Gastrocnemius medialis (tissue), 4 donors: ENCODE measurements at regions not wholly inside any gene's neighbourhood (a gene's known extent, or its start where the extent isn't known, plus 50 kb on each side); places are given as distances from the start of the nearest gene placed in this dataset.

Experiments
- ATAC-seq, 2 donors: fragments of 150-250 bp; one replicate each; pipeline ENCODE4 v1.9.1; 2016
- DNase-seq, 2 donors: peaks; one replicate each; pipeline ENCODE4 v3.0.0-alpha.2; 2019
- H3K27ac ChIP-seq, 4 donors: fragments of 200-600 bp; sonication (generic); 1 replicate in 1 of 4; 2 replicates in 3 of 4; pipeline ENCODE4 v1.5.1; 2016 to 2018; ENCODE audit warnings: mild to moderate bottlenecking in 2 of 4, moderate library complexity in 1 of 4
- H3K27me3 ChIP-seq, 3 donors: fragments of 200-600 bp; sonication (generic) in 2 of 3; 1 replicate in 1 of 3; 2 replicates in 2 of 3; pipeline versions ENCODE4 v1.5.1 to v1.6.0; 2016 to 2019; ENCODE audit warnings: mild to moderate bottlenecking in 1 of 3, moderate library complexity in 1 of 3
- H3K36me3 ChIP-seq, 2 donors: fragments of 200-600 bp; sonication (generic) in 1 of 2; one replicate each; pipeline ENCODE4 v1.5.1; 2017 to 2018
- H3K4me1 ChIP-seq, 2 donors: fragments of 200-600 bp; sonication (generic) in 1 of 2; one replicate each; pipeline ENCODE4 v1.5.1; 2016 to 2017; ENCODE audit warnings: mild to moderate bottlenecking in 2 of 2
- H3K4me3 ChIP-seq, 4 donors: fragments of 200-600 bp; sonication (generic) in 3 of 4; 1 replicate in 1 of 4; 2 replicates in 3 of 4; pipeline ENCODE4 v1.5.1; 2016 to 2019; ENCODE audit warnings: mild to moderate bottlenecking in 2 of 4
- H3K9me3 ChIP-seq, 3 donors: fragments of 200-600 bp; sonication (generic) in 2 of 3; 1 replicate in 1 of 3; 2 replicates in 2 of 3; pipeline ENCODE4 v1.5.1; 2016 to 2019
- CTCF ChIP-seq, 5 experiments: fragments of 450-650 bp in 3 of 5; fragments of 200-600 bp in 2 of 5; sonication (generic) in 2 of 5; IDR thresholded peaks in 4 of 5; conservative IDR thresholded peaks in 1 of 5; 1 replicate in 4 of 5; 2 replicates in 1 of 5; pipeline ENCODE4 v1.5.1; 2016 to 2019; ENCODE audit warnings: antibody characterized with exemption in 5 of 5, mild to moderate bottlenecking in 3 of 5, moderate library complexity in 3 of 5
- POLR2A ChIP-seq, 2 donors: fragments of 450-650 bp; IDR thresholded peaks; one replicate each; pipeline ENCODE4 v1.6.1; 2017; ENCODE audit warnings: antibody characterized with exemption in 2 of 2, mild to moderate bottlenecking in 2 of 2, moderate library complexity in 2 of 2
- in situ Hi-C, 4 donors: fragments of 200-750 bp; cut with MboI; loops; one replicate each; pipeline versions ENCODE4 v1.15.0 to v1.8.0; 2017; ENCODE audit warnings: low sequenced_read_pairs in 4 of 4
- intact Hi-C: fragments of 100-400 bp; cut with DNase I; formaldehyde crosslinking; loops from one replicate; pipeline ENCODE4 v1.15.1; 2023; ENCODE audit warnings: low total_unique reads

- in situ Hi-C loops, result no loop called here
These were observed 241.2 kb upstream of the ZFP64 start for GRCh38 chr20:52432740-52433139.

GRCh38 chr20:52429029-52429428 is 237.4 kb upstream of the ZFP64 start:
- intact Hi-C loops, result no loop called here
- H3K4me1 ChIP-seq, result no peaks in the 10 kb centered on the region

More at GRCh38 chr20:52432740-52433139, 241.2 kb upstream of the ZFP64 start:
- intact Hi-C loops, result no loop called here
- no peak for TF ChIP-seq POLR2A (IDR thresholded peaks at IDR 0.05)
- TF ChIP-seq CTCF (IDR thresholded peaks at IDR 0.05 in 4 of 5, conservative IDR thresholded peaks at IDR 0.05 in 1 of 5), result no peak
- no peak overlapping the region for H3K27ac ChIP-seq
- DNase-seq, result no peak
- H3K4me3 ChIP-seq, result no peak overlapping the region
- H3K4me1 ChIP-seq, result no peaks in the 10 kb centered on the region
- H3K27me3 ChIP-seq, result no peaks in the 10 kb centered on the region
- no peaks in the 10 kb centered on the region for H3K9me3 ChIP-seq
- ATAC-seq, result peak in 1 of 2 donors; percentile 58
- no peaks in the 10 kb centered on the region for H3K36me3 ChIP-seq

GRCh38 chr20:52427960-52428359 is 236.4 kb upstream of the ZFP64 start:
- intact Hi-C loops, result no loop called here
- Histone ChIP-seq H3K9me3 (no peaks in the 10 kb centered on the region), H3K4me1 (no peaks in the 10 kb centered on the region), H3K27ac (no peak overlapping the region), H3K36me3 (no peaks in the 10 kb centered on the region), H3K27me3 (no peaks in the 10 kb centered on the region), H3K4me3 (no peak overlapping the region)
- in situ Hi-C loops, result no loop called here
- TF ChIP-seq CTCF (IDR thresholded peaks at IDR 0.05 in 4 of 5, conservative IDR thresholded peaks at IDR 0.05 in 1 of 5), result no peak
- DNase-seq, result no peak
- no peak for ATAC-seq

More at GRCh38 chr20:52429029-52429428, 237.4 kb upstream of the ZFP64 start:
- Histone ChIP-seq H3K4me3 (no peak overlapping the region), H3K9me3 (no peaks in the 10 kb centered on the region), H3K27ac (no peak overlapping the region), H3K27me3 (no peaks in the 10 kb centered on the region), H3K36me3 (no peaks in the 10 kb centered on the region)
- DNase-seq (no peak), ATAC-seq (no peak)
- in situ Hi-C loops, result no loop called here
- TF ChIP-seq CTCF (IDR thresholded peaks at IDR 0.05 in 4 of 5, conservative IDR thresholded peaks at IDR 0.05 in 1 of 5), result no peak
- TF ChIP-seq POLR2A (IDR thresholded peaks at IDR 0.05), result no peak

- H3K27me3 ChIP-seq, result no peaks in the 10 kb centered on the region
- no peak for ATAC-seq
- in situ Hi-C loops, result no loop called here
These were observed 235.3 kb upstream of the ZFP64 start for GRCh38 chr20:52426856-52427255.

More at GRCh38 chr20:52426856-52427255, 235.3 kb upstream of the ZFP64 start:
- Histone ChIP-seq H3K4me3 (no peak overlapping the region), H3K27ac (no peak overlapping the region), H3K4me1 (no peaks in the 10 kb centered on the region), H3K36me3 (no peaks in the 10 kb centered on the region), H3K9me3 (no peaks in the 10 kb centered on the region)
- intact Hi-C loops, result no loop called here
- DNase-seq, result no peak
- no peak for TF ChIP-seq POLR2A (IDR thresholded peaks at IDR 0.05)
- no peak for TF ChIP-seq CTCF (IDR thresholded peaks at IDR 0.05 in 4 of 5, conservative IDR thresholded peaks at IDR 0.05 in 1 of 5)
